Left renal cortex interstitium (tissue), 4 donors: ENCODE measurements at regions not wholly inside any gene's neighbourhood (a gene's known extent, or its start where the extent isn't known, plus 50 kb on each side); places are given as distances from the start of the nearest gene placed in this dataset.
"Not testable (repeated sequence)": the region's sequence is repeated elsewhere in the genome, so short reads cannot be mapped to it uniquely, and the experiment has no call there.

Source experiments
- DNase-seq, 4 donors: peaks; one replicate each; pipeline ENCODE4 v3.0.0-alpha.2; 2013; ENCODE audit warnings: low read depth in 4 of 4, low spot score in 2 of 4, missing footprints in 1 of 4

DNA sequence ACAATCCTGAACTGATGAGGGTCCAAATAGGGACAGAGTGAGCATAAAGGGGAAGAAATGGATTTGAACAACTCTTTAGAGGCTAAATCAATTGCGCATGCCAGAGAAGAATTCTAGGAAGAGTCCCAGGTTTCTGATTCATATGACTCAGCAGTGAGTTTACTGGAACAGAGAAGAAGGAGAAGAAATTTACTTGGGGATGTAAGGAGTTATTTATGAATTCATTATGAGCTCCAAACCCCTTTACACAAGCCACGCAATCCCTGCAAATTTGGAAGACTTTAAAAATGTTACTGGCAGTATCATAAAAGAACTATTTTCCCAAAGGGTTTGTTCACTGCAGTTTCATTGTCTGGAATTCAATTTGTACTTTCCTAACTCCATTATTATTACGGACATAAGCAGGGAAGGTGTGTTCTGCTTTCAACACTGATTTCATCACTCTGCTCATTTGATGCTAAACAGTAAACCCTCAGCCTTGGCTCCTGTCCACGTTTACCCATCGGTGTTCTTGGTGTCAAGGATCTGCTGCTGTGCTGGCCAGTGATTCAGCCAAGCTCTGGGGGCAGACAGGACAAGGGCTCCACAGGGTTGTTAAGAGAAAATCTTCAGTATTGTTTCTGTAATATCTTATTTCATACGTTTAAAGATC, 273.7 kb downstream of the HNRNPD start:
- no peak for DNase-seq

DNA sequence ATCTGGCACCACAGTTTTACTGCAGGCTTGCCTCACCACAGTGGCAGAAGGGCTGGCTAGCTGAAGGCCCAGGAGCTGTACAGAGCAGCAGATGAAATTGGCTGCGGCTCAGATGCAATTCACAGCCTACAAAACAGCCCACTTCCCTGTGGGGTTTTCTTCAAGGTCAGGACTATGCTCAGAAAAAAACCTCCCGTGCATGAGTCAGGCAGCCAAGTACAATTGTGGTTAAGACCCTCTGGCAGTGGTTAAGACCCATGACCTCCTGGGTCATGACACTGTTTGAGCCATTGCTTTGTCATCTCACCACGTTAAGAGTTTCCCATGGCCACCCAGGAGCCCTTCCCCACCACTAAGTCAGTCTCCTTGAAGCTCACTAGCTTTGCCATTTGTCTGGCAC, 276.3 kb downstream of the HNRNPD start:
- DNase-seq, result no peak

DNA sequence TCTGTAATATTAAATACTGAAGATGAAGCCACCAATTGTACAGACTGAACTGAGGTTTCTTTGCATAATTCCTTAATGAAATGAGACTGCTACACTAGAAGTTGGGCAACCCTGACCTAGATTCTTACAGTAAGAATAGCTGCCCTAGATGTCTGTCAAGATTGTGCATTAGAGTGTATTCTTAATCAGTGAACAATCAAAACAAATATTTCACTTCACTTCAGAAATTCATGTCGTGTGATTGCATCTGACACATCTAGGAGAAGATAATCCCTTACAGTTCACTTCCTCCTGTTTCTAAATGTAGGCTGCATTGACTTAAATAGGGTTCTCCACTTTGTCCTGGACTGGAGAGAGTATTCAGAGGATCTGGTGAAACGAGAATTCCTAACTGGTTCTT, 283.1 kb downstream of the HNRNPD start:
- no peak for DNase-seq

DNA sequence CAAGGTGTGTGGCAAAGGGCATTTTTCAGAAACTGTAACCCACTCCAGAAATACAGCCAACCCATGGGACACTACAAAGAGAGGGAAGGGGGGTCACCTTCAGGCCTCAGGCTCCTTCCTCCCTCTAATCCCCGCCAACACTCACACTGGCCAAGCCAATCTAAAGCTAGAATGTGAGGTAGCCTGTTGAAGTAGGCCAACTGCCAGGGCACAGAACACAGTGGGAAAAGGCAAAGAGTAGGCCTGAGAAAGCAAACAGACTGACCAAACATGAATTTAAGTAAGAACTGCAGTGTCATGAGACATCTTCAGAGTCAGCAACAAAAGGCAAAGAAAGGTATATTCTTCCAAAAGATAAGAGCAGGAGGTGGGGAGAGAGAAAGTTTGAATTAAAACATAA, 289.0 kb downstream of the HNRNPD start:
- DNase-seq, result no peak

DNA sequence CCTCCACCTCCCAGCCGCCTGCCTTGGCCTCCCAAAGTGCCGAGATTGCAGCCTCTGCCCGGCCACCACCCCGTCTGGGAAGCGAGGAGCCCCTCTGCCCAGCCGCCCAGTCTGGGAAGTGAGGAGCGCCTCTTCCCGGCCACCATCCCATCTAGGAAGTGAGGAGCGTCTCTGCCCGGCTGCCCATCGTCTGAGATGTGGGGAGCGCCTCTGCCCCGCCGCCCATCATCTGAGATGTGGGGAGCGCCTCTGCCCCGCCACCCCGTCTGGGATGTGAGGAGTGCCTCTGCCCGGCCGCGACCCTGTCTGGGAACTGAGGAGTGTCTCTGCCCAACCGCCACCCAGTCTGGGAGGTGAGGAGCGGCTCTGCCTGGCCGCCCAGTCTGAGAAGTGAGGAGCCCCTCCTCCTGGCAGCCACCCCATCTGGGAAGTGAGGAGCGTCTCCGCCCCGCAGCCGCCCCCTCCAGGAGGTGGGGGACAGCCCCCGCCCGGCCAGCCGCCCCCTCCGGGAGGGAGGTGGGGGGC, 296.3 kb downstream of the HNRNPD start:
- not testable (repeated sequence) for DNase-seq

DNA sequence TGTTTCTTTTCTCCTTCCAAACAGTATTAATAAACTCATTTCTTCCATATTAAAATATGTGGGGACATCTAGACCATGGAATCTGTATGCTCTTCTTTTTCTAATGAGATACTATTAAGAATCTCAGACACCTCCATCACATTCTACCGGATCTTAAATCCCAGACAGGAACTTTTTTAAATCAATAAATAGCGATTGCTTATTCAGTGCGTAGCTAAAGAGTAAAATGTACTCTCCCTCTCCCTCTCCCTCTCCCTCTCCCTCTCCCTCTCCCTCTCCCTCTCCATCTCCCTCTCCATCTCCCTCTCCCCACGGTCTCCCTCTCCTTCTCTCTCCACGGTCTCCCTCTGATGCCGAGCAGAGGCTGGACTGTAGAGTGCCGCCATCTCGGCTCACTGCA, 297.0 kb downstream of the HNRNPD start:
- DNase-seq, result no peak

DNA sequence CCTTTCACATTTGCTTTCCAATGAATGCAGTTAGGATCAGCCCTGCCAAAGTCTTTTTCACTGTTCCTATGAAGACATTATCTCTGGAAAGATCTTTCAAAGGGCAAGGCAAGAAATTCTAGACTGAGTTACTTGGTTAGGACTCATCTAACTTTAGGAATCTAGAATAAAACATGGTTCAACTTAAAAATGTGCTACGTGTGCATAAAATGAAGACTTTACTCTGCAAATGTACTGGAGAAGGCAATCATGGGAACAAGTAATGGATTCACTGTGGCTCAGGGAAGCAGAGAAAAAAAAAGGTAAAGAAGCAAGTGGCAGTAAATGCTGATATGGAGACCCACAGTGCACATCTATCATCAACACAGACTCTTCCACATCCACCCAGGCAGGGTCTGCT, 297.4 kb downstream of the HNRNPD start:
- no peak for DNase-seq

DNA sequence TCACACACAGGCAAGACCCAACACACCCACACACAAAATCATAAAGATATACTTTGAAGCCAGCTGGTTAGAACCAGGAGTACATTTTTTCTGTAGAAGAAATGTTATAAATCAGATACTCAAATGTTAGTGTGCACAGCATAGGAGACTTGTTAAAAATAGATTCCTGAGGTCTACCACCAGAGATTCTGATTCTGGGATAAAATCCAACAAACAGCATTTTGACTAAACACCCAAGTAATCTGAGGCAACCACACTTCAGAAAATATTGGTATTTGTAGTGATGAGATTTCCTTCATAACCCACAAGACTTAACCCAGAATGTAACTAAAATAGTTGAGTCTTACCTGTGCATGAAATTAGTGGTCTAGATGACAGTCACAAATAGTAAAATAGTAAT, 301.8 kb downstream of the HNRNPD start:
- DNase-seq, result no peak

DNA sequence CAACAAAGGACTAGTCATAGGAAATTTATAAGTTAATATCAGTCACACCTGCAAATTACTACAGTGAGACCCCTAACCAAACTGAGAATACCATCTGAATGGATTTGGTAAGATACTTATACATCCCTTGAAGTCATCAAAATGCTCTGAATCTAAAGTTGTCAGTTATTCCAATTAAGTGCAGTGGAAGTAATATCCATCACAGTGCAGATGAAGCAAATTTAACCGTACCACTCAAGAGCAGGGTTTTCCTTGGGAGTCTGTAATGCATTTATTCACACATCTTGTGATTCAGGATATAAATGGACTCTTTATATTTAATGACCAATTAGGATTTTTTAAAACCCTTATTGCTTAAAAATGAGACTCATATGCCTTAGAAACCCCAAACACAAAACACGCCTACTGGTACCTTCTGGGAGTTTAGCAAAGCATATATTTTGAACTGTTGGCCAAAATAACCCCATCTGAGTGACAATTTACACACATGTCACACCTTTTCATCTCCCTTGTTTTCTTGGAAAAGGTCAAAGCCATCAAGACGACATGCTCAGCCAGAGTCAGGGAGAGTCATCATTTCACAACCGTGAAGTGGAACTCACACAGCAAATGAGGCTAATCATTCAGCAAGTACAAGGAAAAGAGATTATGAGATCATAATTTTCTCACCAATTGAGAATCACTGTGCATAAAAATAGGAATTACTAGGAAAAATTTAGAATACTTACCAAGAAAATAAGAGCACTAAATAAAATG, 303.7 kb downstream of the HNRNPD start:
- DNase-seq, result no peak

DNA sequence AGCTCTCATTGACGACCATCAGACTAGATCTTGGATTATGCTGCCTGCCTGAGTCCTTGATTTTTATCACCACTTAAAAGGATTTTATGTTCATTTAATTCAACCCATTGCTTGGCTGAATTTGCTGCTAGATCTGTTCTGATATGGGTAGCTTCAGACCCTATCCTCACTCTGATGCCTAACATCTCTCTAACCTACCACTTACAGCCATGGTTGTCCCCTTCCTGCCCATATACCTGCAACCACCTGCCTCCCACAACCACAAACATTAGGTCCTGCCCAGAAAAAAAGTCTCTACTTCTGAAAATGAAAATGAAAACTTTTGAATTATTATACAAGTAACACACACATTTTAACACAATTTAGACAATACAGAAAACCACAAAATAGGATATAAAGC, 310.8 kb downstream of the HNRNPD start:
- DNase-seq, result no peak

DNA sequence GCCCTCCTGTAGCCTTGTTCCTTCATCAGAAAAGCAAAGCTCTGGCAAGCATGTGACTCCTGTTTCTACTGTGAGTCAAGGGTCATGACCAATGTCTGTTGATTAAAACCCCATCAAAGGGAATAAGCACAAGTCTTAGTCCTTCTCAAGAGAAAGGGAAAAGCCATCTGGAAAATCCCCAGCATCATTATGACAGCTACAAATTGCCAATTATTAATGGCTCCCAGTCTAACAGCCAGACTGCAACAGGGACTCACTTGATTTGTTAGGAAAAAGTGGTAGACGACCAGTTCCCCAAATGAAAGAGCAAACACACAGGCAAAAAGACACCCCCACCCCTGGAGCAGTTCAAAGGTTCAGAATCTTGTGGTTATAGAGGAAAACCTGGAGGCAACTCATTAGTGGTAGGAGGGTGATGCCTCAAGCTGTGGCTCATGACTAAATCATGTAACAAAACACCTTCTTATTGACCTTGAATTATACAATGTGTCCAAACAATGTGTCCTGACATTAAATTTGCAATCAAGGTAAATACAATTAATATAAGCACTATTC, 315.7 kb downstream of the HNRNPD start:
- DNase-seq, result no peak

DNA sequence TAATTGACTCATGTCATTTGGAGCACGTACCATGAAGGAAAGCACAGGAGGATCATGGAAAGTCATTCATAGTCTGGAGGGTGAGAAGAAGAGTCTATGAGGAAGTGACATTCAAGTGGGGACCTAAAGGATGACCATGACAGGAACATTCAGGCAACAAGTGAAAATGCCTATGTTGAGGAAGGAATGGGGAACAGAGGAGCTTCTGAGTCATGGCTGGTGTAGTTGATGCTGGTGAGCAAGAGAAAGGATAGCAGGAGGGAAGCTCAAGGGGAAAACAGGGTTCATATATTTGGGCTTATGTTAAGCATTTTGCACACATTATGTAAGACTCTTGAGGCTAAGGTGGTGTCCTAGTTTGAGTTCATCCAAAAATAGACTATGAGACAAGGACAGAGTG, 318.6 kb downstream of the HNRNPD start:
- DNase-seq, result no peak

DNA sequence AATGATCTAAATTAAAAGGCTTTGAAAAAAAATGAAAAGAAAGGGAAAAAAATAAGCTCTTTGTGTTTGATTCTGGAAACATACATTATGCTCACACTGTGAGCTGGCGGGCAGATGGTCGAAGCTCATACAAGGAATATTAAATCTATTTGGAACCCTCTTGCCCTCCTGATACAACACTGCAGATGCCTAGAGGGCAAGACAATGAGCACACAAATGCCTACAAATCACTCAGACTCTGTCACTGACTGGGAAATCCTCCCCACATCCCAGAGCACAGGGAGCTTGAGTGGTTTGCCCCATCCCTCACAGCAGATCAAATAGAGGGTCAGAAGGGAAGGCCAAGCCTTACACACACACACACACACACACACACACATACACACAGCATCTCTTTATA, 320.4 kb downstream of the HNRNPD start:
- no peak for DNase-seq

DNA sequence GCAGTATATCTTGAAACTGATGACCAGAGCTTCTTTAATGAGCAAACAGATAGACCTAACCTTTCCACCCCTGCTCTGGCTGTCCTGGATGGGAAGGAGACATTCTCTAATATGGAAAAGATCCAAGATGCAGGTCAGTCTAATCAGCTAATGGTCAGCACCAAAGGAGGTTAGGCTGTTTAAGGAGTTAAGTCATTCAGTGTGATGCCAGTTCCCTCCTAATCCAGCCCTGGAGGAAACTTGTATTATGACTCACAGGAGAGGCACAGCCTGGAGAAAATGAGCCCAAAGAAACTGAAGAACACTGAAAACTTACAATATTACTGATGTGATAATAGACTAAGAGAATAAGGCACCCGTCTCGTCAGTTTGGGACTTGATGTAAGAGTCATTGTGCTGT, 323.0 kb downstream of the HNRNPD start:
- DNase-seq, result no peak

DNA sequence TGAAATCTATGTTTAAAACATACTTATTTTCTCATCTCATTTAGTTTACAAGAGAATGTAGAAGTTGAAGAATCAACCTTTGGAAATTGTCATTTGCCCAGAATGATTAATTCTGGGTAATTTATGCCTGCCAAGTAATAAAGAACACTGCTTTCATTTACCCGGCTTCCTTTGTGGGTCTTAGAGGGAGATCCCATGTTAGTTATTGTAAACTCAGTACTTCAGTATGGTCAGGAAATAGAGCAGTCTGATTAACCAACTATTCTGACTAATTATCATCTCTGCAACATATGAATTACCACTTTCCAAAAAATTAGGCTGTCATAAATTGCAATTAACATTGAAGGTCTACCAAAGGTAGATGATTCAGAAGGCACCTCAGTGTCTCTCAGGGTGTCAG, 324.5 kb downstream of the HNRNPD start:
- no peak for DNase-seq

DNA sequence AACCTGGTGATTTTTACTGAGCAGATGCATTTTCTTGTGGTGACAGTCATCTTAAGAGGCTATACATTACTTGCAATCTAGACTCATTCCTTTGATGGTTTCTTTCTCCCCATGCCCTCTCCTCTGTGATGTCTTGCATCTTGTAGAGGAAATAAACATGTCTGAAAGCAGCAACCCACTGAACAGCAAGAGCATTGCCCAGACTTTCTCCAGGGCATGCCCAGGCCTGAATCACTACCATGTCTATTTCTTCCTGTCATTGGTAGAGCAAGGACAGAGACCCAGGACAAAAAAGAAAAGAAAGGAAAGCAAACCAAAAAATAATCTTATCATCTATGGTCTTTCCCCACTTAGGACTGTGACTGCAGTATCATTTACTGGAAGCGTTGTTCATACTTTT, 326.1 kb downstream of the HNRNPD start:
- DNase-seq, result no peak

DNA sequence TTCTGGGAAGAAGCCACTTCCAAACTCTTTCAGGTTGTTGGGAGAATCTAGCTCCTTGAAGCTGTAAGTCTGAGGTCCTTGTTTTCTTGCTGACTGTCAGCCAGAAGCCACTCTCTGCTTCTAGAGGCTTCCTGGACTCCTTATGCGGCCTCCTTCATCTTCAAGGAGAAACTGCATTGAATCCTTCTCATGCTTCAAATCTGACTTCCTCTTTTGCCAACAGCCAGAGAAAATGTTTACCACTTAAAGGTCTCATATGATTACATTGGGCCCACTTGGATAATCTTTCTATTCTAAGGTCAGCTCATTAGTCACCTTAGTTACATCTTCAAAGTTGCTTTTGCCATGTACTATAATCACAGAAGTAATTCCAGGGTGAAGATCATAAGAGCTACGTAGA, 327.0 kb downstream of the HNRNPD start:
- DNase-seq, result no peak

DNA sequence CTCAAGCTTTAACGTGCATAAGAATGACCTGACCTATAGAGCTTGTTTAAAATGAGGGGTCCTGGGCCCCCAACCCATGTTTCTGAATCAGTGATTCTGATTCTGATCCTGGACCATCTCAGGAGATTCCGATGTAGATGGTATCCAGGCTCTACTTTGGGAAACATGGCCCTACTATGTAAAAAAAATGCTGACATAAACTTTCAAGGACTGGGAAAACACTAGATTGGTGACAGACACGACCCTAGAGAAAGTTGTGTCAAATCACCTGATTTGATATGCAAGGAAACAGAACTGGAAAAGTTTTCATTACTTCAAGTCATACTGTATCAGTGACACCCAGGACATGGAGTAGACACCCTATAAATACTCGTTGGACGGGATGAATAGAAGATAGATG, 328.5 kb downstream of the HNRNPD start:
- no peak for DNase-seq

DNA sequence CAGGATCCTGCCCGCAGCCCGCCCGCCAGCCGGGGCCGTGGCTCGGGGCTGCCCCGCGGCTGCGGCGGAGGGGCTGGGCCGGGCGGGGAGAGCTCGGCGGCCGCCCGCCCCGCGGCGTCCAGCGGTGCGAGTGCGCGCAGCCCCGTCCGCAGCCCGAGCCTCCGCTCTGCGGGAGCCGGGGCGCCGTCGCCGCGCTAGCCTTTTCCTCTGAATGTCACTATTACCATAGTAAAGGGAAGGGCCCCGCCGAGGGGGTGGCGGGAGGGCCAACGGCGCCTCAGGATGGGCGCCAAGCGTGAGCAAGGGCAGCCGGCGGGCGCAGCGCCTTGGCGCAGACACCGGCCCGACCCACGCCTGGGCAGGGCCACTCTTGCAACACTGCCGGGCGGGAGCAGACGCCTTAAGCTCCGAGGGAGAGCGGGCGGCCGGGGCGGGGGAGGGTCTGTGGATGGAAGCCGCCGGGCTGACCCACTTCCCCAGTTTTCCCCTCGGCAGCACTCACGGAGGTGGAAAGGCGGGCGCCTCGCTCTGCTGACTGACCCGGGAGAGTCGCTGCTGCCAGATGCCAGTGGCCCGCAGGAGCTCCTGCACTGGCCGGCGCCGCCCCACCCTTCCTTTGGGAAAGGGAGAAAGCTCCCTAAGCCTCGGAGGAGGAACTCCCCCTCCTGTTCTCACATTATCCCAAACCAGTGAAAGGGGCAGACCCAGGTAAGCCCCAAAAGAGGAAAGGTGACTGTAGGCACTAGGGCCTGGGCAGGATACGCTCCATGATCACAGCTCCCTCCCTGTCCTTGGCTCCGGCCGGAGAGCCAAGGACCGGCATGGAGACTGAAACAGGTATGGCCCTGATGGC, 329.4 kb downstream of the HNRNPD start:
- DNase-seq, result peak; percentile 31 to 75 (median 54)

DNA sequence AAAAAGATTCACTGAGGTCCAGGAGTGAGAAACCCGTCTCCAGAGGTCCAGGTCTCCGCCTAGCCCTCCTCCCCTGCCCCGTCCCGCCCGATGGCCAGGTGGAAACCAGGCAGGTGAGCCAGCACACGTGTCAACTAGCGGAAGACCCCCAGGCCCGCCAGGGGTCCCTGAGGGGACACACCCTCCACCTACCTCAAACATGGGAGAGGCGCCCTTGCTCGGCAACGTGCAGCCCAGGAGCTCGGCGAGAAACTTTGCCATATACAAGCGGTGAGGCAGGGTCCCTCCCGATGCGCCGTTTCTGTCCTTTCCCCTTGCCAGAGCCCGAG, 330.0 kb downstream of the HNRNPD start:
- DNase-seq, result no peak

DNA sequence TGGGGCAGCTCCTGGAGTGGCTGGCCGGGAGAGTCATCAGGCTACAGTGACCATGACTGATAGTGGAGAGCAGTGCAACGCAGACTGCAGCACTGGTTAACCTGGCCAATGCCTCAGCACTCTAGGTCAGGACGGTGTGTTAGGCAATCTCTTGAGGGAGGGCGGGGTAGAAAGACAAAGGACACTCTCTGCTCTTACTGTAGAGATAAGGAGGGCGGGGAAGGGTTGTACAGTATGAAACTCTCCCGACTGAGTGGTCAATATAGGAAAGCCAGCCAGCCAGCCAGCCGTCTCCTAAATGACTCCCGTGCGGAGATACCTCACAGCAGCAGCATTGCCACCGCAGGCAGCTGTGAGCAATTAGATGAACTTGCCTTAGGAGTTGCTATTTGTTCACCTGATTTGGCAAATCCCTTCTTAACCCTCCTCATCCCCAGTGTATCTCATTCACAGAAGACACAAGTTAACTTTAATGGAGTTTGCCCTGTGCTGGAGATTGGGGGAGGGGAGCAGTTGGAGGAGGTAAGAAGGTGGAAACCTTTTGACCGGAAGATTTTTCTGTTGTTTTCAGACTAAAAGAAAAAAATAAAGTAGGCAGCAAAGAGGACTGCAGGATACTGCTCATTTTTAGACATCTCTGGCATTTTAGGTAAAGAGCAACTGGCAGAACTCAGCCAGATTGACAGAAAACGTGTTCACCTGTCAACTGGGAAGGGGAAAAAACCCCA, 330.5 kb downstream of the HNRNPD start:
- DNase-seq, result no peak
